SJSA1 (cell line): ENCODE measurements at regions not wholly inside any gene's neighbourhood (a gene's known extent, or its start where the extent isn't known, plus 50 kb on each side); places are given as distances from the start of the nearest gene placed in this dataset.

Experiments
- DNase-seq, 2 experiments: peaks; one replicate each; pipeline ENCODE4 v3.0.0-alpha.2; 2015 to 2020; ENCODE audit warnings: low spot score in 2 of 2, low read depth in 1 of 2
- H3K27ac ChIP-seq: fragments of 250-450 bp; sonication (Bioruptor Pico); 2 replicates; pipeline ENCODE4 v1.5.1; 2020; ENCODE audit warnings: mild to moderate bottlenecking, moderate library complexity
- H3K27me3 ChIP-seq: fragments of 250-450 bp; sonication (Bioruptor Pico); replicated peaks from 2 replicates; pipeline ENCODE4 v1.5.1; 2020; ENCODE audit warnings: mild to moderate bottlenecking, moderate library complexity
- H3K36me3 ChIP-seq: fragments of 250-450 bp; sonication (Bioruptor Pico); 2 replicates; pipeline ENCODE4 v1.5.1; 2020; ENCODE audit warnings: mild to moderate bottlenecking
- H3K4me1 ChIP-seq: fragments of 250-450 bp; sonication (Bioruptor Pico); replicated peaks from 2 replicates; pipeline ENCODE4 v1.6.1; 2021; ENCODE audit warnings: mild to moderate bottlenecking
- H3K4me3 ChIP-seq: fragments of 250-450 bp; sonication (Bioruptor Pico); 2 replicates; pipeline ENCODE4 v1.5.1; 2020; ENCODE audit warnings: mild to moderate bottlenecking
- H3K9me3 ChIP-seq: fragments of 250-450 bp; sonication (Bioruptor Pico); replicated peaks from 2 replicates; pipeline ENCODE4 v1.5.1; 2020; ENCODE audit warnings: mild to moderate bottlenecking

DNA sequence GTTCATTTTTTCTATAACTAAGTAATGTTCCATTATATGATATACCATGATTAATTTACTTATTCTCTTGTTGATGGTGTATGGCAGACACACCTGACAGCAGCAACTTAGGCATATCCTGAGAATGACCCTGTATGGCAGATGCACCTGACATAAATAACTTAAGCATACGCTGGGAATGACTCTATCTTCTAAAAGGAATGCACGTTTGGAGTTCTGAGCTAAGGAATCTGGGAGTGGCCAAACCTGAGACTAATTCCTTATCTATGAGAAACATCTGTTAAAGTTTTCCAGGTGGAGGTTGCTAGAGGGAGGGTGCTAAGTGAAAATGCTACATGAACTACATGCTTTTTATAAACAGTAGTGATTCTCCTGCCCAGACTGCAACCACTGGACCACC is 96.7 kb upstream of the RGS18 start:
- H3K36me3 ChIP-seq, result no peaks in the 10 kb centered on the region
- H3K27me3 ChIP-seq, result no peaks in the 10 kb centered on the region
- H3K4me3 ChIP-seq, result no peak overlapping the region
- H3K9me3 ChIP-seq, result no peaks in the 10 kb centered on the region
- H3K4me1 ChIP-seq, result no peaks in the 10 kb centered on the region
- DNase-seq, result no peak
- no peak overlapping the region for H3K27ac ChIP-seq

DNA sequence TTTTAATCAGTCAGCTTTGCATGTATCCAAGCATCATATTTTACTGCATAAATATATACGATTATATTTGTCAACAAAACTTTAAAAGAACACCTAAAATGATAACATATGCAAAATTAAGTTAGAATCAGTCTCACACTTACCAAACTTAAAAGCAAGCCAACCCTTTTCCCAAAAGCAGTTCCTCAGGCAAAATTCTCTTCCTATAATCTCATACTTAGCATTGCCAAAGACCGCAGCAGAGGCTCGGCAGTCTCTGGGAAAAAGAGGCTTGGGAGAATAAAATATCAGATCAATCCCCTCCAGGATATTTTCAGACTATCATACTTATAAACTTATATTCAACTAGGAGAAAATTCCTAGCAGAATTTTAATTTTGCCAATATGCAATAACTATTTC is 93.2 kb upstream of the RGS18 start:
- Histone ChIP-seq H3K4me3 (no peak overlapping the region), H3K9me3 (no peaks in the 10 kb centered on the region), H3K36me3 (no peaks in the 10 kb centered on the region), H3K4me1 (no peaks in the 10 kb centered on the region), H3K27me3 (no peaks in the 10 kb centered on the region), H3K27ac (no peak overlapping the region)
- DNase-seq, result no peak

DNA sequence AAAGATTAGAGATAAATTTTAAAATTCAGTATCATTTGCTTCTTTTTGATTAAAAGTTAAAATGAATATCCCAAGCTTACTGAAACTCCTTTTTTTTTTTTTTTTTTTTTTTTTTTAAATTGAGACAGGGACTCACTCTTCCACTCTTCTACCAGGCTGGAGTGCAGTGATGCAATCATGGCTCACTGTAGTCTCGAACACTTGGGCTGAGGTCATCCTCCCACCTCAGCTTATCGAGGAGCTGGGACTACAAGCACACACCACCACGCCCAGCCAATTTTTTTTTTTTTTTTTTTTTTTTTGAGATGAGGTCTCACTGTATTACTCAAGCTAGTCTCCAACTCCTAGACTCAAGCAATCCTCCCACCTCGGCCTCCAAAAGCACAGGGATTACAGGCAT is 92.1 kb upstream of the RGS18 start:
- no peaks in the 10 kb centered on the region for H3K36me3 ChIP-seq
- no peak overlapping the region for H3K4me3 ChIP-seq
- DNase-seq, result no peak
- H3K9me3 ChIP-seq, result no peaks in the 10 kb centered on the region
- H3K4me1 ChIP-seq, result no peaks in the 10 kb centered on the region
- H3K27me3 ChIP-seq, result no peaks in the 10 kb centered on the region
- H3K27ac ChIP-seq, result no peak overlapping the region

DNA sequence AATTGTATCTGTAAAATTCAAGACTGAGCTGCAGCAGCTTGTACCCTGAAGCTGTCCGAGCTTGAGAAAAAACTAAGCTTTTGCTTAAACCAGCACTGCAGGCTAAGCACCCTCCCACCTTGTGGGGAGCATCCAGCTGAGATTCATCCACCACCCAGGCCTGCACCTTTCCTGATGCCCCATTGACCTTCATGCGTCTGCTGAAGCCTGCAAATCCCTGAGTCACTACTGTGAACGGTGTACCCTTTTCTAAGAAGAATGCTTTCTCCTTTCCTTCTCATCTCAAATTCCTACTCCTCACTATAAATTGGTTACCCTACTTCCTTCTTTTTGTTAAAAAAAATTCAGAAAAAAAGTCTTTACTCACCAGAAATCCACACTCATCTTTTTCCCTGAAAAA is 90.9 kb upstream of the RGS18 start:
- H3K27ac ChIP-seq, result no peak overlapping the region
- DNase-seq, result no peak
- no peaks in the 10 kb centered on the region for H3K9me3 ChIP-seq
- no peak overlapping the region for H3K4me3 ChIP-seq
- no peaks in the 10 kb centered on the region for H3K36me3 ChIP-seq
- H3K4me1 ChIP-seq, result no peaks in the 10 kb centered on the region
- no peaks in the 10 kb centered on the region for H3K27me3 ChIP-seq

DNA sequence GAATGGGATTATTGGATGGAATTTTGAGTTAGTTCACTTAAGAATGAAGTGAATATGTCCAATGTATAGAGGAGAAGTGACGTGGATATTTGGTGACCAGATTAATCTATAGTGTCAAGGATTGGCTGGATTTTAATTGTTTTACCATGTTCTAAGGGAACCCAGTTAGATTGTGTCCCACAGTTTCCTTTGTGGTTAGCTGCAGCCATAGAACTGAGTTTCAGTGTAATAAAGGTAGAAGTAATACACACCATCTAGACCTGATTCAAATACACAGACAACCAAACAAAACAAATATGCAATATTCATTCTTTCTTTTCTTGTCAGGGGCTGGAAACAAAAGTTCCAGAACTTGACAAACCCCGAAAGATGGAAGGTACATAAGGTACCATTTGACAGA is 88.0 kb upstream of the RGS18 start:
- no peaks in the 10 kb centered on the region for H3K36me3 ChIP-seq
- no peaks in the 10 kb centered on the region for H3K9me3 ChIP-seq
- no peak overlapping the region for H3K27ac ChIP-seq
- no peaks in the 10 kb centered on the region for H3K4me1 ChIP-seq
- H3K27me3 ChIP-seq, result no peaks in the 10 kb centered on the region
- H3K4me3 ChIP-seq, result no peak overlapping the region
- no peak for DNase-seq

DNA sequence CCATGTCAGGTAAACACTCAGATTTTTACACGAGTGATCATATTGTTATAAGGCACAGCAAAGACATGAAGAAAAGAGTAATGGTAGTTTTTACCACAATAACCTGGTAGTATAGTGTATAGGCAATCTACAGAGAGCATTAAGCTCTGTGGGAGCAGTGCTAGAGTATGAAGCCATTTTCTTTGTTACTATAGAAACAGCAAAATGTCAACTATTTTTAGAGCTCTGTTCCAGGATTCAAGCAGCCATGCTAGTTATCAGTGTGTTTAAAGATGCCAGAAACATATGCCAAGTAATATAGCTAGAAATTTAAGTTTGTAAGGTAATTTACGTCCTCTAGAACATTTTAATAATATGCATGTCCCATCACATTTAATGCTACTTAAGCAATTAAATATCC is 77.6 kb upstream of the RGS18 start:
- H3K27ac ChIP-seq, result no peak overlapping the region
- H3K27me3 ChIP-seq, result no peaks in the 10 kb centered on the region
- H3K9me3 ChIP-seq, result no peaks in the 10 kb centered on the region
- no peak for DNase-seq
- H3K4me1 ChIP-seq, result no peaks in the 10 kb centered on the region
- no peak overlapping the region for H3K4me3 ChIP-seq
- H3K36me3 ChIP-seq, result no peaks in the 10 kb centered on the region

DNA sequence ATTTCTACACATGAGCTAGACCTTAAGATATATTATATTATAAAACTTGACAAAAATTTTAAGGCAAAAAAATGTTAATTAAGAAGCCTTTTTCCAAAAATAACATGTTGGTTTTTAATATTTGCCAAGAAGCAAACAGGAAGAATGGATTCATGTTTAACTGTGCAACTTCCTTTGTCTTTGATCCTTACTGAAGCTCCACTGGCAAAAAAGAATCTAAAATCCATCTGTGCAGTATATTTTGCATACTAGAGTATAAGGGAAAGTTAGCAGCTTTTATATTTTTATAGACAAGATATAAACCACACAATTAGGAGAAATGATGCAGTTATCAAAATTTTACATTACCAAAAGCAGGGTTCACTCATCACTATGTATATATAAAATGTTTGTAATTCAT is 76.9 kb upstream of the RGS18 start:
- no peak for DNase-seq
- Histone ChIP-seq H3K9me3 (no peaks in the 10 kb centered on the region), H3K36me3 (no peaks in the 10 kb centered on the region), H3K27ac (no peak overlapping the region), H3K27me3 (no peaks in the 10 kb centered on the region), H3K4me1 (no peaks in the 10 kb centered on the region), H3K4me3 (no peak overlapping the region)

DNA sequence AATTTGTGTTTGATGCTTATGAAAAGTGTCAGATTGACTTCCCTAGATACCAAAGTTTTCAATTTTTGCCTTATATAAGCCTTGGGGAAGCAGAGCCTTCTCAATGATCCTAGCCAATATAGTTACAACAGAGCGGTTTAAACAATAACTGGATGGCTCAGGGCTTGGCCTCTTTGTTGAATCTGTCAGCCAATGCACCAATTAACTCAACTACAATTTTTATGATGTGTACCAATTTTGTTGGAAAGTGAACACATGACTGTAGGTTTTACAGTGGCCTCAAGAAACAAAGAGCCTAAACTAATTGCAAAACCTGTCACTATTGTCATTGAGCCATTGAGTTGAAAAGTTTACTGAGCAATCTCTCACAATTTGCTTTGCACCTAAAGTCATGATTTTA is 71.6 kb upstream of the RGS18 start:
- no peak for DNase-seq
- Histone ChIP-seq H3K36me3 (no peaks in the 10 kb centered on the region), H3K27me3 (no peaks in the 10 kb centered on the region), H3K4me1 (no peaks in the 10 kb centered on the region), H3K27ac (no peak overlapping the region), H3K4me3 (no peak overlapping the region), H3K9me3 (no peaks in the 10 kb centered on the region)

DNA sequence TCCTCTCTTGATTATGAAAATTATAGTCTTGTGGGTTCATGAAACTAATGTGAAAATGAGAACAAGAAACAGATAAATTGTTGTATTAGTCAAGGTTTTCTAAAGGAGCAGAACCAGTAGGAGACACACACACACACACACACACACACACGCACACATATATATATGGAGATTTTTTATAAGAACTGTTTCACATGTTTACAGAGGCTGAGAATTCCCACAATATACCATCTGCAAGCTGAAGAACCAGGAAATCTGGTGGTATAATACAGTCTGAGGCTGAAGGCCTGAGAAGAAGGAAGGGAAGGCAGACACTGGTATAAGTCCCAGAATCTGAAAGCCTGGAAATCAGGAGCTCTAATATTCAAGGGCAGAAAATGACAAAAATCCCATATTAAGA is 70.9 kb upstream of the RGS18 start:
- no peak for DNase-seq
- H3K27ac ChIP-seq, result no peak overlapping the region

DNA sequence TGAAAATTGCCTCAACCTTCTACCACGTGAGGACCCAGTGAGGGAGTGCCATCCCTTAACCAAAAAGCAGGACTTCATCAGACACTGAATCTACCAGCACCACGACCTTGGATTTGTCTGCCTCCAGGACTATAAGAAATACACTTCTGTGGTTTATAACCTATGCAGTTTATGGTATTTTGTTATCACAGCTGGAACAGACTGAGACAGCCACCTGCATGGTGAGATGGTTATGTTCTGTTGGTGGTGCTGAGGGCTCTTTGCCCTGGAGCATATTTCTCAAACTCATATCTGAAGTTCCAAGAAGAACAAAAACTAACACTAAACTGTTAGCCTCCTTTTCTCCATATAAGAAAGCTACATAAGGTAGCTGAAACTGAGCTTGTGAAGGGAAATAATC is 69.8 kb upstream of the RGS18 start:
- H3K9me3 ChIP-seq, result no peaks in the 10 kb centered on the region
- H3K27me3 ChIP-seq, result no peaks in the 10 kb centered on the region
- H3K27ac ChIP-seq, result no peak overlapping the region
- no peak for DNase-seq
- no peaks in the 10 kb centered on the region for H3K36me3 ChIP-seq
- no peak overlapping the region for H3K4me3 ChIP-seq
- H3K4me1 ChIP-seq, result no peaks in the 10 kb centered on the region

More for the DNA sequence above, 70.9 kb upstream of the RGS18 start:
- Histone ChIP-seq H3K4me3 (no peak overlapping the region), H3K4me1 (no peaks in the 10 kb centered on the region), H3K27me3 (no peaks in the 10 kb centered on the region), H3K9me3 (no peaks in the 10 kb centered on the region), H3K36me3 (no peaks in the 10 kb centered on the region)

DNA sequence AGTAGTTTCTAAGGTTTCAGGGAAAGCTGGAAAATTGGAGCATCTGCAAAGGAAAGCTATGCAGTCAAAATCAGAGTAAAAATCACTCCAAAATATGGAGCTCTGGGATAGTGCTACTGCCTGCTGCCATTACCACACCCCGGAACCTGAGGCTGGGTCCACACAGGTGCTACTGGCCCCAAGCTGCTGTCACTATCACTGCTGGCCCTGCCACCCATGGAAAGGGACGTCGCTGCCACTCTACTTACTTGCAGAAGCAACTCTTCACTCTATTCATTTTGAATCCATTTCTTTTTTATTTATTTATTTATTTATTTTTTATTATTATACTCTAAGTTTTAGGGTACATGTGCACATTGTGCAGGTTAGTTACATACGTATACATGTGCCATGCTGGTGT is 60.3 kb upstream of the RGS18 start:
- no peaks in the 10 kb centered on the region for H3K9me3 ChIP-seq
- no peaks in the 10 kb centered on the region for H3K4me1 ChIP-seq
- no peaks in the 10 kb centered on the region for H3K27me3 ChIP-seq

DNA sequence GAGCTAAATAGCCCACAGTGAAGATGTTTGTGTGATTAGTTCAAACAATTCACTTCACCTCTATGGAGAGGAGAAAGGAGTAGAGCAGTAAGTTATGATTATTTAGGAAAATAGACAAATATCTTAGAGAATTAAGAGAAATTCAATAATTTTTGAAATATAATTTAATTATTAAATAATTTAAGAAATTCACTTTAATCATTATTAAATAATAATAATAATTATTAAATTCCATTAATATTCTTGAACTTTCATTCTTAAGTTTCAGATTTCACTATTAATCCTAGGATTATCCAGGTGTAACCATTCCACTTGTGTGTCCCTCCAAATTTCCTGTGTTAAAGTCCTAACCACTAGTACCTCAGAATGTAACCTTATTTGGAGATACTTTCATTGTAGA is 58.9 kb upstream of the RGS18 start:
- H3K27me3 ChIP-seq, result no peaks in the 10 kb centered on the region
- no peak for DNase-seq
- no peak overlapping the region for H3K4me3 ChIP-seq
- H3K9me3 ChIP-seq, result no peaks in the 10 kb centered on the region
- no peak overlapping the region for H3K27ac ChIP-seq
- no peaks in the 10 kb centered on the region for H3K4me1 ChIP-seq
- no peaks in the 10 kb centered on the region for H3K36me3 ChIP-seq

More for the DNA sequence above, 60.3 kb upstream of the RGS18 start:
- no peak overlapping the region for H3K4me3 ChIP-seq
- DNase-seq, result no peak
- H3K27ac ChIP-seq, result no peak overlapping the region
- no peaks in the 10 kb centered on the region for H3K36me3 ChIP-seq

DNA sequence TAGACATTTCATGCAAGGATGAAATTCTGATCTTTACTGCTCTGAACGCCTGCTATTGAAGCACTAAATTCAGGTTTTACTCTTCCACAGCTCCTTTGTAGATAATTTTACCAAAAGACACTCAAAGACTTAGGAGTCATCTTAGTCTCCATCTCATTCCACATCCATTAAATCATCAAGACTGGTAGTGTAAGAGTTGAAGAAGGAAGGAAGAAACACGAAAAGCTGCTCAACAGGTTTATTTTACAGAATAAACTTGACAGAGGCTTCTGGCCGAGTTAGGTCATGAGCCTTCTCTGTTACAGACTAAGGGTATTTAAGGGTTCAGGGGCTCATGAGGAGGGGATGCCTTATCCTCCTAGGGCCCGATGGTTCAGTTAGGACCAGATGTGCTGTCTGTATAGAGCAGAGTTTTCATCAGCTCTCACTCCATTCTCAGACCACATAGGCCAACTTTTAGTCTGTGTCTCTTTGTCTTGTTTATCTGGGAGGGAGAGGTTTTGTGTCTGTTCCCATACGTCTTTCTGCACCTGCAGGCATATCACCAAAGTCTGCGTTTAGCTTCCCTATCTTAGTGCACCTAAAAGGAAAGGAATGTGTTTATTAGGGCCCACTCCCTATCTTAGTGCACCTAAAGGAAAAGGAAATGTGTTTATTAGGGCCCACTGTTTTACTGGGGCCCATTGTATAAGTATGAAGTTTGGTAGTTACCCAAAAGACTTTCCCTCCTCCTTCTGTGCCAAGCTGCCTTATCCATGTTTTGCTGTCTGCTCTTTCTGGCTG is 57.4 kb upstream of the RGS18 start:
- no peak for DNase-seq
- Histone ChIP-seq H3K4me3 (no peak overlapping the region), H3K27ac (no peak overlapping the region), H3K36me3 (no peaks in the 10 kb centered on the region), H3K27me3 (no peaks in the 10 kb centered on the region), H3K4me1 (no peaks in the 10 kb centered on the region), H3K9me3 (no peaks in the 10 kb centered on the region)

DNA sequence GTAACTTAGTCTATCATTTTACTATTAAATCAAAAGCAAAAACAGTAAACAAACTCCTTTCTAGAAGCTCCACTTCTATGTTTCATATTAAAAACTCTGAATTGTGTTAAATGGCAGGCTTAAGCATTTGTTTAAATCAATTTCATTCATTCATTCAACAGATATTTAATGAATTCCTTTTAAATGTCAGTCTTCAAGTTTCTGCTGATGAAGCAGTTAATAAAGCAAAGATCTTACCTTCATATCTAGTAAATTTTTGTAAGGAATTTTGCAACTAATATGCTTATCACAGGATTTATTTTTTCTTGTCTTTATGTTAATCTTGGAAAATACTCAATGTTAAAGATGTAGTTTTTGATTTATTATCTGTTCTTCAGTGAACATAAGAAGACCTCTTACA is 54.1 kb upstream of the RGS18 start:
- DNase-seq, result no peak
- H3K27me3 ChIP-seq, result no peaks in the 10 kb centered on the region
- no peak overlapping the region for H3K4me3 ChIP-seq
- no peaks in the 10 kb centered on the region for H3K36me3 ChIP-seq
- no peak overlapping the region for H3K27ac ChIP-seq
- H3K9me3 ChIP-seq, result no peaks in the 10 kb centered on the region
- H3K4me1 ChIP-seq, result no peaks in the 10 kb centered on the region

DNA sequence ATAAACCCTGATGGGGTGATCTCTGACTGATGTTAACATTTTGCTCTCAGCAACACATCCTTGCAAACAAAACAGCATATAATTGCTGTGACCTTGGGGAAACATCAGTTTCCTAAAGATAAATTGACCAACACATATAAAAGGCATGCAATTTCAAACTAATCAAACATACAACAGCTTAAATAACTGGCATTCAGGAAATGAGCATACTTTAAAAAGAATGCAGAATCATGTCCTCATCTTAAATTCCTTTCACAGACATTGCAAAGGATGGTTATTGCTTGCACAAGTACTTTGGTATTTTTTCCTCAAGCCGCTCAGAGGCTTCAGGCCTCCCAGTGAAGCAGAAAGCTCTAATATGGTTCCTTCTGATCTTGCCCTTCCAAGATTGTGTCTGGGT is 53.4 kb upstream of the RGS18 start:
- Histone ChIP-seq H3K27me3 (no peaks in the 10 kb centered on the region), H3K27ac (no peak overlapping the region), H3K36me3 (no peaks in the 10 kb centered on the region), H3K4me3 (no peak overlapping the region), H3K9me3 (no peaks in the 10 kb centered on the region), H3K4me1 (no peaks in the 10 kb centered on the region)
- no peak for DNase-seq
